GM12864 (cell line): ENCODE measurements at regions not wholly inside any gene's neighbourhood (a gene's known extent, or its start where the extent isn't known, plus 50 kb on each side); places are given as distances from the start of the nearest gene placed in this dataset.

Source experiments
- DNase-seq: peaks from one replicate; pipeline ENCODE4 v3.0.0-alpha.2; 2011; ENCODE audit warnings: low read depth
- H3K4me3 ChIP-seq: 2 replicates; pipeline ENCODE4 v1.5.1; 2011; ENCODE audit warnings: mild to moderate bottlenecking, low read depth, low read length, control low read depth
- CTCF ChIP-seq: IDR thresholded peaks from 2 replicates; pipeline ENCODE4 v1.5.1; 2011; ENCODE audit warnings: low read depth, mild to moderate bottlenecking, moderate library complexity, low read length, control low read depth, inconsistent platforms; ENCODE audit errors: missing control alignments

DNA sequence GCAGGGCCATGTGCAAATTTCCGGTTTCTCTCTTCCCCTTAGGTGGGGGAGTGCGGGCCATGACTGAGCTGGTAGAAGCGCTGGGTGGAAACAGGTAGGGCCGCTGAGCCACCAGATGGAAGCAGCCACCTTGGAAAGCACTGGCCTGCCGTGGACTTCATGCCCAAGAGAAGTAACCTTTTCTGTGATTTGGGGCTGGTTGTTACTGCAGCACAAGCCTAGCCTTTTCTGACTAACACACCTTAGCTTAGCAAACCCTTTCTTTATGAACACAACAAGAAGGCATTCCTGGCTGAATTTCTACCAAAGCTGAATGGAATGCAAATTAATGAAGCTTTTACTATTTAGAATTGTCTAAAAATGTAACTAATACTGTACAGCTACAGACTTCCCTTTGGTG is 149.6 kb upstream of the UBE2E1 start:
- H3K4me3 ChIP-seq: no peak overlapping the region
- TF ChIP-seq CTCF: no peak
- DNase-seq: no peak

GRCh38 chr3:23656821-23657220 is 148.9 kb upstream of the UBE2E1 start:
- TF ChIP-seq CTCF: no peak
- H3K4me3 ChIP-seq: no peak overlapping the region
- DNase-seq: no peak

DNA sequence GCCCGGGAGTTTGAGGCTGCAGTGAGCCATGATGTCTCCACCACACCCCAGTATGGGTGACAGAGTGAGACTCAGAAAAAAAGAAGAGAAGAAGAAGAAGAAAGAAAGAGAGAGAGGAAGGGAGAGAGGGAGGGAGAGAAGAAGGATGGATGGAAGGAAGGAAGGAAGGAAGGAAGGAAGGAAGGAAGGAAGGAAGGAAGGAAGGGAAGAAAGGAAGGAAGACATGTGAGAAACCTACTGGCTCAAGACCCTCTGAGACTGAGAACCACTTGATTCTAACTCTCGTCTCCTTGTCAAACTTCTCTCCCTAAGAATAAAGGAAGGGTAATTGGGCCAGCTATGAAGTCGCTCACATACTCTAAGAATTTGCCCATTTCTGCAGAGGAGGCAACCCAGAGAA is 148.1 kb upstream of the UBE2E1 start:
- TF ChIP-seq CTCF: no peak
- no peak for DNase-seq
- H3K4me3 ChIP-seq: no peak overlapping the region

GRCh38 chr3:23659274-23659673 is 146.5 kb upstream of the UBE2E1 start:
- TF ChIP-seq CTCF: no peak
- peak overlapping the region; percentile 33 for H3K4me3 ChIP-seq
- peak; percentile 67 for DNase-seq

GRCh38 chr3:23659840-23660430 is 145.8 kb upstream of the UBE2E1 start:
- H3K4me3 ChIP-seq: no peak overlapping the region
- no peak for TF ChIP-seq CTCF
- no peak for DNase-seq

- TF ChIP-seq CTCF: no peak
- no peak overlapping the region for H3K4me3 ChIP-seq
- no peak for DNase-seq
Observed at GRCh38 chr3:23662079-23662617, 143.6 kb upstream of the UBE2E1 start.

DNA sequence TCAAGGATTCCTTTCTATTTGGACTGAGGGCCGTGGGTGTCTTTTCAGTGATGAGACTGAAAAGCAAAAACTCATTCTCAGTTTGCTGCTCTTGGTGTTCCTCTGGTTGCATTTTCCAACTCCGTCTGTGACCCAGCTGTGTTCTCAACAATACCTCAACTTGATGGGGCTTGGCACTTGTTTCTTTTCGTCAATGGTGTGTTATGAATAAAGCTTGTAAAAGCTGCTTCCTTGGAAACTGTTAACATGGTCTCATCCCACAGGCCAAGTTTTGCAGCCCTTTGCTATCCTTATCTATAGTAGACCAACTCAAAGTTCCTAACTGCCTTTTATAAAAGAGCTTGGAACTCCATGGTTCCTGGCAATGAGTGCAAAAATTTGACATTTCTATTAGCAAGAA is 142.5 kb upstream of the UBE2E1 start:
- no peak overlapping the region for H3K4me3 ChIP-seq
- DNase-seq: no peak
- TF ChIP-seq CTCF: no peak
